H1 (cell line): ENCODE measurements at regions not wholly inside any gene's neighbourhood (a gene's known extent, or its start where the extent isn't known, plus 50 kb on each side); places are given as distances from the start of the nearest gene placed in this dataset.

ENCODE experiments used
- CTCF ChIA-PET: fragments of 300-600 bp; sonication (Branson Sonifier 250); formaldehyde crosslinking; loops from one replicate; lab custom pipeline; 2021; ENCODE audit not compliant: partially characterized antibody; lab: Charles Lee
- POLR2A ChIA-PET: fragments of 300-600 bp; sonication (Branson Sonifier 250); formaldehyde crosslinking; loops from one replicate; lab custom pipeline; 2021; ENCODE audit warnings: inconsistent platforms; ENCODE audit not compliant: partially characterized antibody; lab: Charles Lee
- DNase-seq, 2 experiments: peaks; one replicate each; pipeline versions ENCODE4 v3.0.0 to v3.0.0-alpha.2; 2010 to 2022; ENCODE audit warnings: low spot score in 2 of 2, low read depth in 1 of 2, mixed read lengths in 1 of 2
- FAIRE-seq: peaks from 2 replicates; lab custom pipeline; 2011; peaks lifted over from hg19 to GRCh38; lab: Jason Lieb, UNC
- H2AFZ ChIP-seq: 2 replicates; pipeline ENCODE4 v1.8.1; 2012; ENCODE audit warnings: low read length, inconsistent platforms
- H2AK5ac ChIP-seq: 2 replicates; pipeline ENCODE4 v1.6.1; 2013; ENCODE audit warnings: low read depth, low read length
- H2BK120ac ChIP-seq: replicated peaks from 2 replicates; pipeline ENCODE3; 2013; ENCODE audit warnings: low read depth, low read length, inconsistent platforms
- H2BK12ac ChIP-seq: 2 replicates; pipeline ENCODE4 v1.6.1; 2013; ENCODE audit warnings: low read depth, low read length
- H2BK15ac ChIP-seq: 2 replicates; pipeline ENCODE4 v1.6.1; 2013; ENCODE audit warnings: low read length
- H2BK20ac ChIP-seq: 2 replicates; pipeline ENCODE4 v1.6.1; 2013; ENCODE audit warnings: low read length
- H2BK5ac ChIP-seq: 2 replicates; pipeline ENCODE4 v1.6.1; 2013; ENCODE audit warnings: low read depth, low read length
- H3K14ac ChIP-seq: 2 replicates; pipeline ENCODE4 v1.6.1; 2013; ENCODE audit warnings: inconsistent platforms; ENCODE audit not compliant: insufficient read length
- H3K18ac ChIP-seq: 2 replicates; pipeline ENCODE4 v1.6.1; 2013; ENCODE audit warnings: low read length; ENCODE audit errors: extremely low read depth
- H3K23ac ChIP-seq: 2 replicates; pipeline ENCODE4 v1.6.1; 2013; ENCODE audit warnings: inconsistent platforms; ENCODE audit not compliant: insufficient read length
- H3K23me2 ChIP-seq: 2 replicates; pipeline ENCODE4 v1.6.1; 2013; ENCODE audit warnings: low read depth, low read length
- H3K27ac ChIP-seq: 2 replicates; pipeline ENCODE4 v1.6.1; 2011; ENCODE audit warnings: low read depth, low read length, inconsistent platforms
- H3K27me3 ChIP-seq, 4 experiments: replicated peaks in 1 of 4; 1 replicate in 1 of 4; 2 replicates in 3 of 4; pipeline versions ENCODE4 v1.6.1 to v1.8.1; 2011 to 2013; ENCODE audit warnings: low read length in 3 of 4, mild to moderate bottlenecking in 3 of 4, inconsistent platforms in 2 of 4, mixed read lengths in 2 of 4, moderate library complexity in 1 of 4; ENCODE audit not compliant: control insufficient read depth in 3 of 4, insufficient read depth in 3 of 4; ENCODE audit errors: extremely low read depth in 1 of 4
- H3K36me3 ChIP-seq, 4 experiments: 2 replicates each; pipeline versions ENCODE4 v1.6.1 to v1.8.1; 2011 to 2013; ENCODE audit warnings: mild to moderate bottlenecking in 4 of 4, low read length in 3 of 4, moderate library complexity in 2 of 4, control low read depth in 1 of 4, inconsistent platforms in 1 of 4; ENCODE audit not compliant: insufficient read depth in 4 of 4, control insufficient read depth in 2 of 4
- H3K4ac ChIP-seq: replicated peaks from 2 replicates; pipeline ENCODE3; 2013; ENCODE audit warnings: low read length, low read depth, mixed read lengths, inconsistent platforms; ENCODE audit not compliant: insufficient read length
- H3K4me1 ChIP-seq, 4 experiments: replicated peaks in 1 of 4; 1 replicate in 1 of 4; 2 replicates in 3 of 4; pipeline versions ENCODE4 v1.6.1 to v1.8.1; 2011 to 2013; ENCODE audit warnings: low read length in 3 of 4, inconsistent platforms in 2 of 4, mixed read lengths in 1 of 4; ENCODE audit not compliant: insufficient read depth in 4 of 4, control insufficient read depth in 3 of 4
- H3K4me2 ChIP-seq, 2 experiments: 2 replicates each; pipeline versions ENCODE4 v1.6.1 to v1.8.1; 2011 to 2013; ENCODE audit warnings: low read depth in 2 of 2, low read length in 2 of 2, control low read depth in 1 of 2, inconsistent platforms in 1 of 2, mild to moderate bottlenecking in 1 of 2; ENCODE audit not compliant: insufficient read depth in 1 of 2
- H3K4me3 ChIP-seq, 4 experiments: fragments of 200-600, 300-600 bp in 1 of 4; sonication (generic), shearing (Covaris generic), sonication (Bioruptor Twin) in 1 of 4; 2 replicates each; pipeline versions ENCODE4 v1.5.1 to v1.8.1; 2011 to 2016; ENCODE audit warnings: low read length in 4 of 4, low read depth in 3 of 4, control low read depth in 2 of 4, inconsistent platforms in 2 of 4, mild to moderate bottlenecking in 2 of 4, mixed read lengths in 1 of 4, moderate library complexity in 1 of 4; ENCODE audit not compliant: insufficient read depth in 2 of 4; ENCODE audit errors: extremely low read depth in 1 of 4
- H3K56ac ChIP-seq: replicated peaks from 2 replicates; pipeline ENCODE3; 2013; ENCODE audit warnings: low read depth, mild to moderate bottlenecking, mixed read lengths, low read length, inconsistent platforms; ENCODE audit not compliant: insufficient read length
- H3K79me1 ChIP-seq: 2 replicates; pipeline ENCODE4 v1.6.1; 2013; ENCODE audit warnings: low read depth, low read length, control low read depth
- H3K79me2 ChIP-seq, 2 experiments: 2 replicates each; pipeline versions ENCODE4 v1.6.1 to v1.8.1; 2012 to 2013; ENCODE audit warnings: low read length in 2 of 2, mild to moderate bottlenecking in 2 of 2, inconsistent platforms in 1 of 2; ENCODE audit not compliant: insufficient read depth in 2 of 2, control insufficient read depth in 1 of 2
- H3K9ac ChIP-seq, 4 experiments: replicated peaks in 1 of 4; 1 replicate in 1 of 4; 2 replicates in 3 of 4; pipeline versions ENCODE4 v1.6.1 to v1.8.1; 2011 to 2013; ENCODE audit warnings: low read depth in 3 of 4, low read length in 3 of 4, control low read depth in 2 of 4, mild to moderate bottlenecking in 2 of 4, moderate library complexity in 2 of 4, inconsistent platforms in 1 of 4; ENCODE audit errors: extremely low read depth in 1 of 4
- H3K9me3 ChIP-seq, 2 experiments: 2 replicates each; pipeline versions ENCODE4 v1.6.1 to v1.8.1; 2012 to 2013; ENCODE audit warnings: mild to moderate bottlenecking in 2 of 2, moderate library complexity in 2 of 2, control low read depth in 1 of 2, inconsistent platforms in 1 of 2, low read depth in 1 of 2, low read length in 1 of 2, mixed read lengths in 1 of 2; ENCODE audit not compliant: insufficient read depth in 2 of 2
- H4K20me1 ChIP-seq, 2 experiments: replicated peaks in 1 of 2; 2 replicates each; pipeline versions ENCODE3 to v1.8.1; 2011 to 2013; ENCODE audit warnings: inconsistent platforms in 2 of 2, low read length in 2 of 2, mild to moderate bottlenecking in 1 of 2; ENCODE audit not compliant: insufficient read depth in 2 of 2, control insufficient read depth in 1 of 2
- H4K5ac ChIP-seq: 2 replicates; pipeline ENCODE4 v1.6.1; 2013; ENCODE audit warnings: low read length, low read depth, mixed read lengths, inconsistent platforms; ENCODE audit not compliant: insufficient read length
- H4K8ac ChIP-seq: 2 replicates; pipeline ENCODE4 v1.8.0; 2013; ENCODE audit warnings: mild to moderate bottlenecking, moderate library complexity, low read length, inconsistent platforms; ENCODE audit not compliant: insufficient read depth; ENCODE audit errors: extremely low read depth
- H4K91ac ChIP-seq: replicated peaks from 2 replicates; pipeline ENCODE3; 2013; ENCODE audit warnings: low read length, mixed read lengths, inconsistent platforms; ENCODE audit not compliant: insufficient read length
- ATF3 ChIP-seq: IDR thresholded peaks from 2 replicates; pipeline ENCODE4 v1.6.1; 2011; ENCODE audit warnings: low read depth, mild to moderate bottlenecking, low read length; ENCODE audit not compliant: insufficient read depth
- JUND ChIP-seq: IDR thresholded peaks from 2 replicates; pipeline ENCODE4 v1.6.1; 2011; ENCODE audit warnings: mild to moderate bottlenecking, improper control_type of control experiment, low read length
- POU5F1 ChIP-seq: IDR thresholded peaks from 2 replicates; pipeline ENCODE4 v1.6.1; 2011; ENCODE audit warnings: low read depth, mild to moderate bottlenecking, low read length, moderate library complexity
- whole genome bisulfite sequencing, 2 experiments: shearing (Covaris generic) in 1 of 2; methylation state at CpG; one replicate each; pipeline versions ENCODE4 v1.1.6 to v1.1.7; 2013 to 2015; ENCODE audit warnings: low lambda C conversion rate in 2 of 2, mixed read lengths in 2 of 2, inconsistent platforms in 1 of 2, low coverage in 1 of 2, missing lambda C conversion rate in 1 of 2; ENCODE audit not compliant: insufficient replicate concordance in 2 of 2, insufficient coverage in 1 of 2, insufficient read length in 1 of 2; ENCODE audit errors: extremely low coverage in 1 of 2, missing lambda C conversion rate in 1 of 2; 5-methylcytosine and 5-hydroxymethylcytosine counted together

DNA sequence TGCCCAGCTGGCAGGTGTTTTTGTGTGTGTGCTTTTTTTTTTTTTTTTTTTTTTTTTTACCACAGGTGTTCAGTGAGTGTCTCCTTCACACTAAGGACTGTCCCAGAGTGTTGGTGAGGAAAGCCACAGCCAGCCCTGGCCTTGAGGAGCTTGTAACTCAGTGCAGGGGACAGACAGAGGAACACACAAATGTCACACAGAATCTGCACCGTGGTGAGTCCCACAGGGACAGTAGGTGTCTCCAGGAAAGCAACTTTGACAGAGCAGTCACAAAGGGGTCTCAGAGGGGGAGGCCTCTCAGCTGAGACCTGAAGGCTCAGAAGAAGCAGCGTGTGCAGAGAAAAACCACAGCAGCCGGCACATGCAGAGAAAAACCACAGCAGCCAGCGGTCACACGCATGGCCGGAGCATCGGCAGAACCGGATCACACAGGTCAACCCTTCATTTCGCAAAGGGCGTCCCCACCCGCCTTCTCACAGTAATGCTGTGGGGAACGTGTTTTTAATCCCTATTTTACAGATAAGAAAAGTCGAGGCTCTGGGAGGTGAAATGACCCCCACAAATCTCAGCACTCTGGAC is 101.7 kb upstream of the PRR5 start:
- POLR2A ChIA-PET, result no interaction called here
- TF ChIP-seq POU5F1, result no peak
- TF ChIP-seq ATF3, result no peak
- TF ChIP-seq JUND, result no peak
- TF ChIP-seq, all 59 proteins: peak for 0

More for the DNA sequence above, 101.7 kb upstream of the PRR5 start:
- Histone ChIP-seq H3K9me3 (no peaks in the 10 kb centered on the region), H4K8ac (no peak overlapping the region), H3K14ac (no peak overlapping the region), H3K9ac (no peak overlapping the region), H3K18ac (no peak overlapping the region), H3K79me2 (no peaks in the 10 kb centered on the region), H2BK5ac (no peak overlapping the region), H4K5ac (no peak overlapping the region), H3K27ac (no peak overlapping the region), H2BK20ac (no peak overlapping the region), H2AFZ (no peak overlapping the region), H3K4me1 (peaks cover 0 to 9% (median 2%) of the 10 kb centered on the region in 4 experiments; a peak in 3 of 7 replicates), H2BK12ac (no peak overlapping the region), H3K56ac (no peak overlapping the region), H3K79me1 (no peaks in the 10 kb centered on the region; the same call in 1 of the 2 replicates), H3K4ac (no peak overlapping the region), H2AK5ac (no peak overlapping the region), H4K20me1 (peaks cover 0 to 5% of the 10 kb centered on the region in 2 experiments), H2BK120ac (no peak overlapping the region), H3K27me3 (no peaks in the 10 kb centered on the region), H4K91ac (no peak overlapping the region), H3K4me3 (no peak overlapping the region), H3K23me2 (peaks cover 5% of the 10 kb centered on the region; the same call in 1 of the 2 replicates), H3K36me3 (no peaks in the 10 kb centered on the region), H3K23ac (no peak overlapping the region), H3K4me2 (no peak overlapping the region), H2BK15ac (no peak overlapping the region)
- FAIRE-seq (no peak), DNase-seq (no peak)
- WGBS, 2 experiments, result 95% methylated on average over 12 of the region's 13 CpGs; no CpG with 5 or more reads in 1 of the 2 experiments
- CTCF ChIA-PET, result interaction anchor here (0.6 to 2.4 kb wide), 8 partner anchors 10 to 1022 kb away, joined by 3 to 11 read pairs (median 4); no protein-coding TSS in a partner anchor
